Keratinocyte (primary cell): ENCODE measurements at regions not wholly inside any gene's neighbourhood (a gene's known extent, or its start where the extent isn't known, plus 50 kb on each side); places are given as distances from the start of the nearest gene placed in this dataset.

Experiments
- CTCF ChIP-seq, 3 experiments: IDR thresholded peaks in 1 of 3; conservative IDR thresholded peaks in 1 of 3; optimal IDR thresholded peaks in 1 of 3; 2 replicates in 2 of 3; 3 replicates in 1 of 3; pipeline versions ENCODE3 to v1.5.1; 2011; ENCODE audit warnings: low read length in 3 of 3, mild to moderate bottlenecking in 3 of 3, moderate library complexity in 2 of 3, control low read depth in 1 of 3, inconsistent platforms in 1 of 3; ENCODE audit not compliant: insufficient read depth in 2 of 3; ENCODE audit errors: extremely low read depth in 1 of 3
- EZH2 ChIP-seq: IDR thresholded peaks from one replicate; pipeline ENCODE4 v1.6.1; 2012; ENCODE audit warnings: inconsistent platforms, mild to moderate bottlenecking, low read length, moderate library complexity

- TF ChIP-seq CTCF (optimal IDR thresholded peaks at IDR 0.05 in 1 of 3, IDR thresholded peaks at IDR 0.05 in 1 of 3, conservative IDR thresholded peaks at IDR 0.05 in 1 of 3; ENCODE audit: extremely low read depth in 1 of 3, insufficient read depth in 2 of 3, low read length in 3 of 3) (no peak), EZH2 (no peak)
Observed at GRCh38 chrX:147626605-147627004, 285.1 kb upstream of the FMR1 start.
